ENCODE measurements at regions not wholly inside any gene's neighbourhood (a gene's known extent, or its start where the extent isn't known, plus 50 kb on each side); places are given as distances from the start of the nearest gene placed in this dataset.

DNA sequence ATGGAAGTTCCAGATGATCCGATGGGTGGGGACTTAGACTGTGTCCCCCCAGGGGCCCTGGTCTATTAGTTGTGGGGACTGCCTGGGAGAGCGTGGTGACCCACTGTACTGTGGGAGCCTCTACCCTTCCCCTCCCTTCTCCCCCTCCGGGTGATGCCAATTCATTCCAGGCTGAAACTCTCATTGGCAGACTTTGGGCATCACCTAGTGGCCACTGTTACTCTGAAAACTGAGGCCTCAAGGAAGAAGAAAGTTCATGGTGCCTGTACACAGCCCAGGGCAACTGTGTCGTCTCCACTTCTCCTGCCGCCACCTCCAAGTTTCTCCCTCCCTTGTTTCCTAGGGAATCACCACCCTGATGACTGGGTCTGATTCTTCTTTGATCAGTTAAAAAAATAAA lies 173.6 kb upstream of the ALG10B start:
- peak; percentile 98 for FAIRE-seq
- Histone ChIP-seq H3K4me1 (ENCODE audit: control insufficient read depth, extremely low read depth, insufficient read depth, low read length) (no peaks in the 10 kb centered on the region), H3K9me1 (ENCODE audit: control insufficient read depth, extremely low read depth, insufficient read depth, low read length) (no peaks in the 10 kb centered on the region), H4K20me1 (ENCODE audit: control insufficient read depth, extremely low read depth, insufficient read depth, low read length) (no peaks in the 10 kb centered on the region), H3K9ac (ENCODE audit: control insufficient read depth, extremely low read depth, insufficient read depth, low read length) (no peak overlapping the region), H3K27ac (ENCODE audit: control insufficient read depth, insufficient read depth, low read length) (no peak overlapping the region), H3K79me2 (ENCODE audit: control insufficient read depth, insufficient read depth, low read length) (no peaks in the 10 kb centered on the region), H3K4me3 (ENCODE audit: control insufficient read depth in 2 of 3, extremely low read depth in 1 of 3, insufficient read depth in 2 of 3, low read depth in 1 of 3, low read length in 3 of 3) (no peak overlapping the region), H3K9me3 (ENCODE audit: control insufficient read depth, low read depth, low read length) (no peaks in the 10 kb centered on the region), H2AFZ (ENCODE audit: control insufficient read depth, low read length) (no peak overlapping the region), H3K4me2 (ENCODE audit: control insufficient read depth, extremely low read depth, insufficient read depth, low read depth, low read length) (no peak overlapping the region), H3K36me3 (ENCODE audit: control insufficient read depth in 2 of 2, extremely low read depth in 1 of 2, insufficient read depth in 2 of 2, low read length in 2 of 2) (no peaks in the 10 kb centered on the region), H3K27me3 (ENCODE audit: control insufficient read depth, extremely low read depth, insufficient read depth, low read length) (no peaks in the 10 kb centered on the region)
- dilution Hi-C loops (cut with MboI; ENCODE audit: extremely low pct_ligation_motif_present, low sequenced_read_pairs), result no loop called here
- TF ChIP-seq, protein P1, sequence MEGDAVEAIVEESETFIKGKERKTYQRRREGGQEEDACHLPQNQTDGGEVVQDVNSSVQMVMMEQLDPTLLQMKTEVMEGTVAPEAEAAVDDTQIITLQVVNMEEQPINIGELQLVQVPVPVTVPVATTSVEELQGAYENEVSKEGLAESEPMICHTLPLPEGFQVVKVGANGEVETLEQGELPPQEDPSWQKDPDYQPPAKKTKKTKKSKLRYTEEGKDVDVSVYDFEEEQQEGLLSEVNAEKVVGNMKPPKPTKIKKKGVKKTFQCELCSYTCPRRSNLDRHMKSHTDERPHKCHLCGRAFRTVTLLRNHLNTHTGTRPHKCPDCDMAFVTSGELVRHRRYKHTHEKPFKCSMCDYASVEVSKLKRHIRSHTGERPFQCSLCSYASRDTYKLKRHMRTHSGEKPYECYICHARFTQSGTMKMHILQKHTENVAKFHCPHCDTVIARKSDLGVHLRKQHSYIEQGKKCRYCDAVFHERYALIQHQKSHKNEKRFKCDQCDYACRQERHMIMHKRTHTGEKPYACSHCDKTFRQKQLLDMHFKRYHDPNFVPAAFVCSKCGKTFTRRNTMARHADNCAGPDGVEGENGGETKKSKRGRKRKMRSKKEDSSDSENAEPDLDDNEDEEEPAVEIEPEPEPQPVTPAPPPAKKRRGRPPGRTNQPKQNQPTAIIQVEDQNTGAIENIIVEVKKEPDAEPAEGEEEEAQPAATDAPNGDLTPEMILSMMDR (optimal IDR thresholded peaks at IDR 0.05 in 1 of 3, IDR thresholded peaks at IDR 0.05 in 1 of 3, conservative IDR thresholded peaks at IDR 0.05 in 1 of 3; ENCODE audit: extremely low read depth in 1 of 3, insufficient read depth in 2 of 3, low read length in 3 of 3), result peak in 1 of 3 experiments; percentile 11
- TF ChIP-seq EZH2 (IDR thresholded peaks at IDR 0.05; ENCODE audit: low read length), result no peak
- no peak for DNase-seq (ENCODE audit: low read depth, low spot score)

DNA sequence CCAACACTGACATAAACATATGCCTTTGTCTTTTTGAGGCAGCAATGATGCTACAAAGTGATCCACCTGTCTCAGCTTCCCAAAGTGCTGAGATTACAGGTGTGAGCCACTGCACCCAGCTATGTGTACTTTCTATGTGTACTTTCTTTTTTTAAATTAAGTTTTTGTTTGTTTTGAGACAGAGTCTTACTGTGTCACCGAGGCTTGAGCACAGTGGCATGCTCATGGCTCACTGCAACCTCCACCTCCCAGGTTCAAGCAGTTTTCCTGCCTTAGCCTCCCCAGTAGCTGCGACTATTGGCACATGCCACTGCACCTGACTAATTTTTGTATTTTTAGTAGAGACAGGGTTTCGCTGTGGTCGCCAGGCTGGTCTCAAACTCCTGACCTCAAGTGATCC lies 172.5 kb upstream of the ALG10B start:
- Histone ChIP-seq H3K4me3 (ENCODE audit: control insufficient read depth in 2 of 3, extremely low read depth in 1 of 3, insufficient read depth in 2 of 3, low read depth in 1 of 3, low read length in 3 of 3) (no peak overlapping the region), H3K4me2 (ENCODE audit: control insufficient read depth, extremely low read depth, insufficient read depth, low read depth, low read length) (no peak overlapping the region), H3K27me3 (ENCODE audit: control insufficient read depth, extremely low read depth, insufficient read depth, low read length) (no peaks in the 10 kb centered on the region), H3K4me1 (ENCODE audit: control insufficient read depth, extremely low read depth, insufficient read depth, low read length) (no peaks in the 10 kb centered on the region), H3K79me2 (ENCODE audit: control insufficient read depth, insufficient read depth, low read length) (no peaks in the 10 kb centered on the region), H3K27ac (ENCODE audit: control insufficient read depth, insufficient read depth, low read length) (no peak overlapping the region), H2AFZ (ENCODE audit: control insufficient read depth, low read length) (no peak overlapping the region), H3K36me3 (ENCODE audit: control insufficient read depth in 2 of 2, extremely low read depth in 1 of 2, insufficient read depth in 2 of 2, low read length in 2 of 2) (no peaks in the 10 kb centered on the region), H4K20me1 (ENCODE audit: control insufficient read depth, extremely low read depth, insufficient read depth, low read length) (no peaks in the 10 kb centered on the region), H3K9me1 (ENCODE audit: control insufficient read depth, extremely low read depth, insufficient read depth, low read length) (no peaks in the 10 kb centered on the region), H3K9ac (ENCODE audit: control insufficient read depth, extremely low read depth, insufficient read depth, low read length) (no peak overlapping the region), H3K9me3 (ENCODE audit: control insufficient read depth, low read depth, low read length) (no peaks in the 10 kb centered on the region)
- no peak for DNase-seq (ENCODE audit: low read depth, low spot score)
- dilution Hi-C loops (cut with MboI; ENCODE audit: extremely low pct_ligation_motif_present, low sequenced_read_pairs), result no loop called here
- no peak for FAIRE-seq
- TF ChIP-seq, protein P1 (optimal IDR thresholded peaks at IDR 0.05 in 1 of 3, IDR thresholded peaks at IDR 0.05 in 1 of 3, conservative IDR thresholded peaks at IDR 0.05 in 1 of 3; ENCODE audit: extremely low read depth in 1 of 3, insufficient read depth in 2 of 3, low read length in 3 of 3), result no peak
- no peak for TF ChIP-seq EZH2 (IDR thresholded peaks at IDR 0.05; ENCODE audit: low read length)

All from keratinocyte (primary cell).